Activated CD4-positive, alpha-beta T cell treated with anti-CD3 and anti-CD28 coated beads, Interleukin-2, Interleukin-4, amounts not matched to agents 100 ng/mL and 50 ng/mL, durations not matched to agents 16 hours and 8 hours (primary cell): ENCODE measurements at regions not wholly inside any gene's neighbourhood (a gene's known extent, or its start where the extent isn't known, plus 50 kb on each side); places are given as distances from the start of the nearest gene placed in this dataset.
"Not testable (repeated sequence)": the region's sequence is repeated elsewhere in the genome, so short reads cannot be mapped to it uniquely, and the experiment has no call there.

ENCODE experiments used
- DNase-seq: peaks from one replicate; pipeline ENCODE4 v3.0.0-alpha.2; 2020; ENCODE audit warnings: low spot score

DNA sequence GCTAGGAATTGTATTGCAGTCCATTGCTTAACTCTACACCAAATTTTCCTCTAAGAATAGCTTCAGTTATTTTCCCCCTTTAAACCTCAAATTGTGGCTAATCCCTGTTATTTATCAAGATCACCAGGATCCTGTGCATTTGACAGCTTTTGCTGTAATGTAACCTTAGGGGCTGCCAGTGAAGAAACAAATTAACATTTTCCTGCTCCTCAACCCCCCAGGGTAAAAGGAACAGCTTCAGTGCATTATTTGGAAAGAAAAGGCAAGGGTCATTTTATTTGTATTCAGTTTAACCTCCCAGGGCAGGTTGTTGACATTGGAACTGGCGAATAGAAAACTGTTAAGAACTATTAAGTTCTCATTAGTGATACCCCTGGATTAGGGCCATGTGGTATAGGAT is 57.0 kb downstream of the PCDH20 start:
- DNase-seq = no peak

GRCh38 chr13:61350341-61350740 is 65.3 kb downstream of the PCDH20 start:
- DNase-seq = no peak

DNA sequence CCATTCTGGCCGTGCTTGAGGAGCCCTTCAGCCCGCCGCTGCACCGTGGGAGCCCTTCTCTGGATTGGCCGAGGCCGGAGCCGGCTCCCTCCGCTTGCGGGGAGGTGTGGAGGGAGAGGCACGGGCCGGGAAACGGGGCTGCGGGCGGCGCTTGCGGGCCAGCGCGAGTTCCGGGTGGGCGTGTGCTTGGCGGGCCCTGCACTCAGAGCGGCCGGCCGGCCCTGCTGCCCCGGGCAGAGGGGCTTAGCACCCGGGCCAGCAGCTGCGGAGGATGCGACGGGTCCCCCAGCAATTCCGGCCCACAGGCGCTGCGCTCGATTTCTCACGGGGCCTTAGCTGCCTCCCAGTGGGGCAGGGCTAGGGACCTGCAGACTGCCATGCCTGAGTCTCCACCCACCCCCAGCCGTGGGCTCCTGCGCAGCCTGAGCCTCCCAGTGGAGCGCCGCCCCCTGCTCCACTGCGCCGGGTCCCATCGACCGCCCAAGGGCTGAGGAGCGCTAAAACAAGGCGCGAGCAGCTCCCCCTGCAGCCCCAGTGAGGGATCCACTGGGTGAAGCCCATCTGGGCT is 76.5 kb downstream of the PCDH20 start:
- DNase-seq = no peak

DNA sequence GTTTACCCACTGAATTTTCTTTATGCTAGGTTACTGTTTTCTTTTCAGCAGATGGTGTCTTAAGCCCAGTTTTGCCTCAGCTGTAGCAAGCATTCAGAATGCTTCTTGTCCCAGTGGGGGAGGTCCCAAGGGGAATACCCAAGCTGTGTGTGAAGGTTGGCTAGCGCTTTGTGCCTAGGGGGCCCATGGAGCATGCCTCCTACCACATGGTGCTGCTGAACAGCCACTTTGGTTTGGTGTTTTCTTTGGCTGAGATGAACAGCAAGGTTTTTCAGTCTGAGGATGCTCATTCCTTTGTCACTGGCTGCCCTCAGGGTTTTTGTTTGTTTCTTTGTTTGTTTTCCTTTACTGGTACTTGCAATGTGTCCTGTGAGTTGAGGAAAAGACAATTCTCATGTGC is 99.0 kb downstream of the PCDH20 start:
- DNase-seq = no peak

GRCh38 chr13:61294467-61295191 is 121.0 kb downstream of the PCDH20 start:
- no peak for DNase-seq

DNA sequence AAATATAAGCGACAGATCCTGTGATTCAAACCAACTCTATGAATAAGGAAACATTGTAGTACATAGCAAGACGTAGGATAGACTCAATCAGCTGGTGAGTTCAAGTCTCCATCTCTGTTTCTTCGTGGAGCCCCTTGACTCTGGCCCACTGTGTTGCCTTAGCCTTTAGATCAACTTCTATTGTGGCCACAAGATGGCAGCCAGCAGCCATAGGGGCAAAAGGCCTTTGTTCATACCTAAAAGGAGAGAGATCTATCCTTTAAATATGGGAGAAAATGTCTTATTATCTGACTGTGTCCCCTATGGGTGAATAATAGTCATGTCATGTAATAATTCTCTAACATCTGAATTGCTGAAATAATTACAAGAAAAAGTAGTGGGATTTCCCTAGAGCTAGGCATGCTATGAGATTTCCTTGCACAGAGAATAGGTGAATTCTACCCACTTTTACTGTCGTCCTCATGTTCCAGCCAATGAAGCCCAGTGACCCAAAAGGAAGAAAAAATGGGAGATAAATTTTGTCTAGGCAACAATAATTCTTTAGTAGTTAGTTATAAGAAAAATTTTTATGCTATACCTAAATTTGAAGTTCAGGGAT is 129.4 kb downstream of the PCDH20 start:
- DNase-seq = no peak

DNA sequence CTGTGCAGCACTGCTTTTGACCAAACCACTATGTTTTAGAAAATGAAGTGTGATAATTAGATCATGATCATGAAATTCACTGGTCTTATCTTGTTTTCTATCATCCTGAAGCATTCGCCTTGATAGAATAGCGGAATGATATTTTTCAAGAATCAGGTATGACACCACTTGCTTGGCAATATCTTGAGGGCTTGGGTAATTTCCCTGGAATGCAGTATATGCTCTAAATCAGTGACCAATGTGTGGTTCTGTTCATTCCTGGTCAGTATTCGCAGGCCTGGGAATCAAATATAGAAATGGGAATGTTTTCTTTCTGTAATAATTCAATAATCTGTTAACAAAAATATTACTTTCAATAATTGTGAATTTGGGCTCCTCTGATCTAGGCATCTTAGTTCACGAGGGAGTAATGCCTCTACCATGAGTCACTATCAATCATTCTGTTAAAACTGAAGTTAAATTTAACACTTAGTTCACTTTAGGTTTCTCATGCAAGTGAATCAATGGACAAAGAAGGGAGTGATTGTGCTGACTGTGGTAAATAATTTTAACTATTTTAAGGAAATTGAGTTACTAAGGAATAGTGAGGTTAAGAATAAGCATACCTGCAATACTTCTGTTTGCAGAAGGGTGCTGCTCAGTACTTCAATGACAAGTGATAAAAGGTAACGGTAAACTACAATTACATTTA is 137.9 kb downstream of the PCDH20 start:
- DNase-seq = no peak

GRCh38 chr13:61277088-61277487 is 138.6 kb downstream of the PCDH20 start:
- no peak for DNase-seq

DNA sequence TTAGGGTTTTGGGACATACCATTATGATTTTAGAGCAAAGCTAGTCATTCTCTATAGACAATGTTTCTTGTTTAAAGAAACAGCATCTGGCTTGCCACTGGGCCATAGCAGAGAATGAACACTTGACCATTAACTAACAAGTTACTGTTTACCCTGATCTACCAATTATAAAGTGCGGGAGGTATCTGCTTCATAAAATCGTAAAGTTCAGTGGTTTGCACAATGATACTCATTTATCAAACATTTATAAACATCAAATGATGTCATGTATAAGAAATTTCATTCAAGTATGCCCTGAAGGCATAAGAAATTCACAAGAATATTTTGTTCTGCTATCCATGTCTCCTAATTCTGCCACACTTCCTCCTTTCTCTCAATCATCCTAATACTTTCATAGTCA is 139.2 kb downstream of the PCDH20 start:
- no peak for DNase-seq

- no peak for DNase-seq
These were observed 139.9 kb downstream of the PCDH20 start for GRCh38 chr13:61275736-61276135.

DNA sequence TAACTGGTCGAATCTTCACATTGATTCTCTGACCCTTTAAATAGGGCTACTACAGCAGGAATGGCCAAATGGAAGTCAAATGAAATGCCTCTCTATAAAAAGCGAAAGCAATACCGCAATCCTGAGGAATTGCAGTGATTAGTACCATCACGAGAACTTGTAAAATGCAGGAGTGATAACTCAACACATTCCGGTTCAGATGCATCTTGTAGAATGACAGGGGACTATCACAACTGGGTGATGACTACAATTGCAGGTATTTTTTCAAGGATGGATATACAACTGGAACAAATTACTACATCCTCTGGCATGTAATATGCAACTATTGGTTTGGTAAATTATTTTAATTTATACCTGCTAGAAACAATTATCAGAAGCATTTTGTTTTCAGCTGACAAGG is 140.4 kb downstream of the PCDH20 start:
- no peak for DNase-seq

- not testable (repeated sequence) for DNase-seq
These were observed 148.8 kb downstream of the PCDH20 start for GRCh38 chr13:61266896-61267295.

- DNase-seq = no peak
These were observed 153.7 kb downstream of the PCDH20 start for GRCh38 chr13:61261746-61262472.

DNA sequence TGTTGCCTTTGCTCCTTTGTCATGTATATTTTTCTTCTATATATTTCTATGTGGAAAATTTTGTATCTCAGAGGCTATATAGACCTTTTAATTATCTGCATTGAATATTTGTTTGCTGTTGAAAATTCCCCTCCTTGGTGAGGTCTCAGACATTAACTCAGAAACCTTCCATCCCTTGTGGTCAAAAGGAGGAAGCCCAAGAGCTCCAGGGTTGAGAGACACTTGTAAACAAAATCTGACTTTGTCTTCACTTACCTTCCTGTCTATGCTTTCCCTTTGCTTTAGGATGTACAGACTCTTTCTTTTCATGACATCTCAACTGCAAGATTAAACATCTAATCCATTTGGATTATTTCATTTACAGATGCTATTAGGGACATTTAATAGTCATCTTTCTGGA is 157.5 kb downstream of the PCDH20 start:
- no peak for DNase-seq

- DNase-seq = no peak
These were observed 160.4 kb downstream of the PCDH20 start for GRCh38 chr13:61255040-61255796.

DNA sequence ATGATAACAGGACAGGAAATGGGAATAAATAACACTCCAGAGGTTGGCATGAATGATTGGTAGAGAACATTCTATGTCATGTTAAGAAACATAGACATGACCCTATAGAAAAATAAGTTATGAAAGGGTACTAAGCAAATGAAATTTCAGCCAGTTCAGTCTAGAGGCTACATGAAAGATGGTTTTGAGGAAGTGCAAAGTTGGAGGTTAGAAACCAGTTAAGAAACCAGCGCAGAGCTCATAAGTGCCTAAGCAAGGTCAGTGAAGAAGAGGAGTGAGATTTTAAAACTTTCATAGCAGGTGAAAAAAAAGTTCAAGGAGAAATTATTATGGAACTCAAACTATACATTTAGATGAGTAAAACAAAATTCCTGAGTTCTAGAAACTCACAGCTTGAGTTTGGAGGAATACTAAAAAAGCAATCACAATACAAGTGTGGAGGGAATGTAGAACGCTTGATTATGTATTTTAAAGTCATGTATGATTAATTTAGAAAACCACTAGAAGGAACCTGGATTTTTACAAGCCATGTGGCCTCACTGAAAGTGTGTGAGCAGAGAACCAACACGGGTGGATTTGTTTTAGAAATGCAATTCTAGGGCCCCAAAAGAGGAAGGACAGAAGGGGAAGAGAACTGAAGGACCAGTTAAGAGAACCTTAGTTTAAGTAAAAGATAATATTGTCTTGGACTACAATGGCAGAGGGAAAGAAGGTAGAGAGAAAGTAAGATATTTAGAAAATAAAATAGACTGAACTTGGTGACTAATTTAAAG is 162.4 kb downstream of the PCDH20 start:
- DNase-seq = no peak

- no peak for DNase-seq
These were observed 163.4 kb downstream of the PCDH20 start for GRCh38 chr13:61252213-61252612.

DNA sequence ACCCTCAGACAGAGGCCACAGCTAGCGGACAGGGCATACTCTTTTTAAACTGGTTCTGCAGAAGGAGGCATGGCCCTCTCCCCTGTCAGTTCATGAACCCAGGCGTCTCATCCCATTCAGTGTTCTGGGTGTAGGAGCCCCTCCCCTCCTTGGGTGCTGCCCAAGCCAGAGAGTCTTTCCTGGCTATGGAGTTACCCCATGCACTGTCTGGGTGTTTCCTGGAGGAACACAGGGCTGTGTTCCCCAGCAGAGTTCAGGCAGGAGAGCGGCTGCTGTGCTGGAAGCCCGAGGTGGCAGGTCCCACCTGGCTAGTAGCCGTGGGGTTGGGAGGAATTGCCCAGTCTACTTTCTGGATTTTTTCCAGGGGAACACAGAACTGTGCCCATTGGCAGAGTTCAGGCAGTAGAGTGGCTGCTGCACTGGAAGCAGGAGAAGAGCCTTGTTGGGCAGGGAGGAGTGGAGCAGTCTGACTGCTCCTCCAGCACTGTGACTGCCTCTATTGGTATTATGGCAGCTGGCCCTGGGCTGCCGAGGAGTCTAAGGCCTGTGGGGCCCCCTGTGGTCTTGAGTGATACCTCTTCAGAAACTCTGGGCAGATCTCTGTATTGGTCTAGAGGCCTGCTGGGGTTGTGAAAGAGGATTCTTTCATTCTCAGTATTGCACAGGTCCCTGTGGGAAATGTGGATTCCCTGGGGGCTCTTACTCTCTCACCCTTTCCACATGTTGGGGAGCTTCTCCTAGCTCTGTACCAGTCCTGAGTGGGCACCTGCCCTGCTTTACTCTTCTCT is 168.3 kb downstream of the PCDH20 start:
- no peak for DNase-seq

DNA sequence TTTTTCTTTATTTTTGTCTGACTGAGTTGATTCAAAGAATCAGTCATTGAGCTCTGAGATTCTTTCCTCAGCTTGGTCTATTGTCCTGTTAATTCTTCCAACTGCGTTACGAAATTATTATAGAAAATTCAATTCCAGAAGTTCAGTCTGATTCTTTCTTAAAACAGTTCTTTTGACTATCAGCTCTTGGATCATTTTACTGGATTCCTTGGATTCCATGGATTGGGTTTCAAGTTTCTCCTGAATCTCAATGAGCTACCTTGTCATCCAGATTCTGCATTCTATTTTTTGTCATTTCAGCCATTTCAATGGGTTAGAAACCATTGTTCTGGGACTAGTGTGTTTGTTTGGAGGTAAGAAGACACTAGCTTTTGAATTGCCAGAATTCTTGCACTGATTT is 169.3 kb downstream of the PCDH20 start:
- DNase-seq = no peak

- no peak for DNase-seq
These were observed 200.0 kb downstream of the PCDH20 start for GRCh38 chr13:61215601-61216000.
